Prostate gland (tissue), 2 donors: ENCODE measurements at regions not wholly inside any gene's neighbourhood (a gene's known extent, or its start where the extent isn't known, plus 50 kb on each side); places are given as distances from the start of the nearest gene placed in this dataset.
"Not testable (repeated sequence)": the region's sequence is repeated elsewhere in the genome, so short reads cannot be mapped to it uniquely, and the experiment has no call there.

ENCODE experiments used
- CTCF ChIP-seq, 4 experiments: fragments of 200-600 bp in 2 of 4; fragments of 450-650 bp in 2 of 4; sonication (generic) in 2 of 4; IDR thresholded peaks; 1 replicate in 3 of 4; 2 replicates in 1 of 4; pipeline ENCODE4 v1.5.1; 2016 to 2019; ENCODE audit warnings: antibody characterized with exemption in 4 of 4, mild to moderate bottlenecking in 2 of 4, moderate library complexity in 2 of 4
- POLR2AphosphoS5 ChIP-seq: sonication (generic); formaldehyde crosslinking; IDR thresholded peaks from one replicate; pipeline ENCODE4 v1.6.1; 2017; ENCODE audit warnings: antibody characterized with exemption

- not testable (repeated sequence) for TF ChIP-seq CTCF (IDR thresholded peaks at IDR 0.05); POLR2AphosphoS5
These were observed 433.3 kb downstream of the TFEC start for GRCh38 chr7:115597220-115597619.
